ENCODE measurements at regions not wholly inside any gene's neighbourhood (a gene's known extent, or its start where the extent isn't known, plus 50 kb on each side); places are given as distances from the start of the nearest gene placed in this dataset.

GRCh38 chr3:193829781-193830180, 236.8 kb downstream of the OPA1 start:
- no peak for DNase-seq

GRCh38 chr3:193830791-193831191, 237.8 kb downstream of the OPA1 start:
- peak; percentile 14 for DNase-seq

DNA sequence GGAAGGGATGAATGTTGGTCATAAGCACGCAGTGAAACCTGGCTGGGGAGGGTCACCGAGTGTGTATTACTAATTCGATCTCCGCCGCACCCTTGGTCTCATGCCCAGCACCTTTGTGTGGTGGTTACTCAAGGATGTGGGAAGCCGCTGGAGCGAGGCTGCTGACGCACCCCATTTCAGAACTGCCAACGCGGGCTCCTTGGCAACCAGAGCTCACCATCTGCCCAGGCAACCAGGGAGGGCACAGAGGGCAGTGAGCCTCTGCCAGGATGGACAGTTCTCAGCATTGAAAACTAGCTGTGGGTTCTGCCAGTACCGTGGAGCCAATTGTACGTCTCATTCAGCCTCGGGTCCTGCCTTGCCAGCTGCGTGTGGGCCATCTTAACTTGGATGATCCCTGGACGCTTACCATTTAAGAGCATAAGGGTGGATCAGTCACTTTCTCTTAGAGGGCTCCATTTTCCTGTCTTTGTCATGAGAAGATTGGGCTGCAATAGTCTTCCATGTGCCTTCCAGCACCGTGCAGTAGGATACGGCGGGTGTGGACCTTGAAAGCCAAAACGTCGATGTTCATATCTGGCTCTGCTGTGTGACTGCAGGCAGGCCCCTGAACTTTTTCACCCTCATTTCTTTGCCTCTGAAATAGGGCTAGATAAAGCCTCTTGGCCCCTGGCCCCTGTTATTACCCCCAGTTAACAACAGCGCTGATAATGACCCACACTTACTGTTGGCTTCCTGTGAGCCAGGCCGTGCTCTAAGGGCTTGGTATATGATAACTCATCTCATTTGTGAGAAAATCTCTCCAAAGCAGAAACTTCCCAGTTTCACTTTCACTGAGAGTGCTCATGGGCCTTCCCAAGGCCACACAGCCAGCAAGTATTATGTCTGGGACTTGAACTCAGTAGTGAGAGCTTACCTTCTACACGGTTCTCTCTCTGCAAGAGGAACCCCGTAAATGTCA, 238.8 kb downstream of the OPA1 start:
- DNase-seq: no peak

GRCh38 chr3:193832833-193833413, 239.9 kb downstream of the OPA1 start:
- DNase-seq: no peak

- DNase-seq: no peak
Measured at GRCh38 chr3:193833592-193833991, 240.6 kb downstream of the OPA1 start.

DNA sequence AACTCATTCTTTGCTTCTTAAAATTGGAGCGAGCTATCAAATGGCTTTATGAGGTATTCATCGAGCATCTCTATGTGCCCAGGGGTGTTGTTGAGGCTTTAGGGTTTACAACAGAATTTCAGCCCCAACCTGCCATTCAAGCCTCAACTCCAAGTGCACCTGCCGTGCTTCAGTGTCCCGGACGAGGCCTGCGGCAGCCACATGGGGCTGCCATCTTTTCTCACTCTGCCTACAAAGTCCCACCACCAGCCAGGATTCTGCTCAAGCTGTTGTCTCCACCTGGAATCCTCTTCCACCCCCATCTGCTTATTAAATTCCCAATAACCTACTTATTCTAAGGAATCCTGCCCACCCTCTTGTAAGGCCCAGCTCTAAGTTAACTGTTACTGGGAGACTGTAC, 242.4 kb downstream of the OPA1 start:
- DNase-seq: no peak

DNA sequence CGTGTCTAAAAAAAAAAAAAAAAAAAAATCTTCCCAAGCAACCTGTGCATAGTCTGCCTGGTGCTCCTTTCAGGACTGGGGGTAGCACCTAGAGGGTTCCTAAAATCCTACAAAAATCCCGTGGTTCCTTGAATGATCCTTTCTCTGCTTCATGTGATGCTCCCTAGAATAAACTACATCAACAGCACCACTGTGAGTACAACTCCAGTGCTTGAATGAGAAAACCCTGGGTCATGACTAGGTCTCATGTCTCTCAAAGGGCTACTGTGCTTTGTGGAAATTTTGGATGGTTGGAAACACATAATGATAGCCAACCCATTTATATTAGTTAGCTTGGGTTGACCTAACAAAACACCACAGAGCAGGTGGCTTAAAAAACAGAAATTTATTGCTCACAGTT, 243.5 kb downstream of the OPA1 start:
- DNase-seq: no peak

DNA sequence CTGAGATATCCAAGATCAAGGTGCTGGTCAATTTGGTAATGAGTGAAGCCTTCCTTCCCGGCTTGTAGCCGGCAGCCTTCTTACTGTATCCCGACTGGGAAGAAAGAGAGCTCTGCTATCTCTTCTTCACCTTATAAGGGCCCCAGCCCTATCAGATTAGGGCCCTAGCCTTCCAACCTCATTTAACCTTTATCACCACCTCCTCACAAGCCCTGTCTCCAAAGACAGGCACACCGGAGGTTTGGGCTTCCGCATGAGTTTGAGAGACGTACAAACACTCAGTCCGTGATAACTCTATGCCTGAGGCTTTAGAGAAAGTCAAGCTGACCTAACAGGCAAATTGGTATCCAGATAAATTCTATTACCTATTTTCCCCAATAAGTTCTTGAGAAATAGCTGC, 243.9 kb downstream of the OPA1 start:
- no peak for DNase-seq

DNA sequence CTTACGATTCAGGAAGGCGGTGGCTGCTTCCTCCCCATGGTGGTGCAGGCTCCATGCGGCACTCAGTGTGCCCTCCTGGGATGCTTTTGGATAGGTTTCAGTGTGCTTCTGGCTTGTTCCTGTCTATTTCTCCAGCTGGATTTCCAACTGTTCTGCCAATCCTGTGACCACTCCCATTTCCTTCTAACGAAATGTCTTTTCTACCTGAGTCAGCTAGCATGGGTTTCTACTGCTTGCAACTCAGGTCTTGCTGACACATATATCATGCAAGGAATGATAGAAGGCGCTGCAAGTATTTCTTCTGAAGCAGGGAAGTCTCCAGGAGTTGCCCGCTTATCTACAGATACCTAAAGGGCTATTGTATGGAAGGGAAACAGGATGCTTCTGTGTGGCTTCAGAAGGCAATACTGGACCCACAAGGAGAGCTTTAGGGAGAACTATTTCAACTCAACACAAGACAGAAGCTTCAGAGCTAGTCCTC, 244.4 kb downstream of the OPA1 start:
- DNase-seq: no peak

DNA sequence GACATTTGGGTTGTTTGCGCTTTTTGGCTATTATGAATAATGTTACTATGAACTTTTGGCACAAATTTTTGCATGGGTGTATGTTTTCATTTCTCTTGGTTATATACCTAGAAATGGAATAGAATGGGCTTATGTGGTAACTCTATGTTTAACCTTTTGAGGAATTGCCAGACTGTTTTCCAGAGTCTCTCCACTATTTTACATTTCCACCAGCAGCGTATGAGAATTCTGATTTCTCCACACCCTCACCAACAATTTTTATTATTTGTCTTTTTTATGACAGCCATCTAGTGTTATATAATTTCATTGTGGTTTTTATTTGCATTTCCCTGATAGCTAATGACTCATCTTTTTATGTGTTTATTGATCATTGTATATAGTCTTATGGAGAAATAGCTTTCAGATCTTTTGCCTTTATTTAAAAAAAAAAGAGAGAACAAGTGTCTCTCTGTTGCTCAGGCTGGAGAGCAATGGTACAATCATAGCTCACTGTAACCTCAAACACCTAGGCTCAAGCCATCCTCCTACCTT, 247.2 kb downstream of the OPA1 start:
- DNase-seq: no peak

DNA sequence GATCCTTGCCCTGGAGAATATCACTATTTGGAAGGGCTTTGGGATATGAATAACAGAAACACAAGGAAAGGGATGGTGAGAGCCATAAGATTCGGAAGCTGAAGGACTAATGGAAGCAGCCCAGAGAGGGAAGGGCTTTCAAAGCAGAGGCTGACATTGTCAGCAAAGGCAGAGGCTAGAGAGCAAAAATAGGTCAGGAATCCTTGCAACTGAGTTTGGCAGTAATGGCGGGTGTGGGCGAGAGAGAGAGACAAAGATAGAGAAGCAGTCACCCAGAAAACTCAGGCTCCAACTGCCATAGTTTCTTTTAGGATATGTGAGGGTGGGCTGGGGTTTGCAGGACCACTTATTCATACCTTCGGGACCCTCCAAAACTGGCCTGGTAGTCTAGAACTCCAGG, 248.6 kb downstream of the OPA1 start:
- DNase-seq: no peak

GRCh38 chr3:193842029-193842798, 249.2 kb downstream of the OPA1 start:
- DNase-seq: no peak

GRCh38 chr3:193842832-193843473, 249.9 kb downstream of the OPA1 start:
- no peak for DNase-seq

GRCh38 chr3:193843474-193844301, 250.7 kb downstream of the OPA1 start:
- no peak for DNase-seq

- DNase-seq: no peak
Measured at GRCh38 chr3:193844472-193844871, 251.5 kb downstream of the OPA1 start.

GRCh38 chr3:193845144-193845543, 252.1 kb downstream of the OPA1 start:
- no peak for DNase-seq

DNA sequence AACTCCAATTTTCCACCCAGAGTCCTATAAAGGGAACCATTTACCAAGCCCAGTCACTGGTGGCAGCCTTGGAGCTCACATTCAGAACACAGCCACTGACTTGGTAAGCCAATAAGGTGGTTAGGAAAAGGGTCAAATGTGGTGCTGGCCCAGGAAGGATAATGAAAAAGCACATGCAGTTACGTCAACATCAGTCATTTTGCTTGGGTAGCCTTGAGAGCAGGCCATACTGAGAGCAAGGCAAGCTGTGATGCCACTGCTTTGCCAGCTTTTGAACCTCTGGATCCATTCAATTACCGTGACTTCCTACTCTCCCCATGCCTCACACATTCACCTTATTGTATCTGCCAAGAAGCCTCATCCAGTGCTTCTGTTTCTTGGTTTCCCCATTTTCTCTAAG, 253.6 kb downstream of the OPA1 start:
- no peak for DNase-seq

DNA sequence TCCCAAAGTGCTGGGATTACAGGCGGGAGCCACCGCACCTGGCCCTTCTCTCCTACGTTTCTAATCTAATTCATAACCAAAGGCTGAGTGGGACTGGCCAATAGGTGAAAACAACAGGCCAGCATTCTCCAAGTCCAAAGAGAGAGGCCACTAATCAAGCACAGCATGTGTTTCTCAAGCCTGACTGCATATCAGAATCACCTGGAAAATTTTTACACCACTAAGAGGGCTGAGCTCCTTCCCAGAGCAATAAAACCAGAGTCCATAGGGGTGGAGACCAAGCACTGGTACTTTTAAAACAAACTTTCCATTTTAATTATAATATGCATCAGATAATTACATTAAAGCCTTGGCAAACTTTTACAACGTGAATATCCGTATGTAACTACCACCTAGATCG, 254.4 kb downstream of the OPA1 start:
- DNase-seq: no peak

- no peak for DNase-seq
Measured at GRCh38 chr3:193848547-193848946, 255.5 kb downstream of the OPA1 start.

GRCh38 chr3:193850084-193850619, 257.1 kb downstream of the OPA1 start:
- no peak for DNase-seq

- no peak for DNase-seq
Measured at GRCh38 chr3:193851428-193851847, 258.4 kb downstream of the OPA1 start.

All from NCI-H1417 treated with DMSO at 0.1 percent for 48 hours (cell line).